Ovary (tissue), 3 donors: ENCODE measurements at regions not wholly inside any gene's neighbourhood (a gene's known extent, or its start where the extent isn't known, plus 50 kb on each side); places are given as distances from the start of the nearest gene placed in this dataset.

ENCODE experiments used
- CTCF ChIP-seq, 3 donors: fragments of 450-650 bp in 2 of 3; fragments of 200-600 bp in 1 of 3; IDR thresholded peaks; one replicate each; pipeline versions ENCODE4 v1.5.1 to v1.8.0; 2016 to 2022; ENCODE audit warnings: antibody characterized with exemption in 3 of 3, mild to moderate bottlenecking in 1 of 3
- EP300 ChIP-seq: sonication (generic); formaldehyde crosslinking; IDR thresholded peaks from one replicate; pipeline ENCODE4 v1.6.1; 2017; ENCODE audit warnings: antibody characterized with exemption
- donor health status: DM: no; HTN: no; CAD: no.

DNA sequence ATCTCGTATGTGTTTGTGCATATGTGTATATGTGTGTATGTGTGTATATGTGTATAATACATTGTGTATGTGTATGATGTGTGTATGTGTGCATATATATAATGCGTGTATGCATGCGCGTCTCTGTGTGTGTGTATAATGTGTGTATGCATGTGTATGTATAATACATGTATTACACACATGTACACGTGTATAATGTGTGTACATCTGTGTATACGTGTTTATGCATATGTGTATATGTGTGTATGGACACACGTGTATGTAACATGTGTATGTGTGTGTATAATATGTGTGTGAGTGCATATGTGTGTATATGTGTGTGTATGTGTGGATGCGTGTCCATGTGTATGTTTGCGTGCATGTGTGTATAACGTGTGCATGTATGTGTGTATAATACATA lies 433.7 kb upstream of the RBFOX1 start:
- TF ChIP-seq CTCF (IDR thresholded peaks at IDR 0.05) (no peak), EP300 (no peak)
